ENCODE measurements at regions not wholly inside any gene's neighbourhood (a gene's known extent, or its start where the extent isn't known, plus 50 kb on each side); places are given as distances from the start of the nearest gene placed in this dataset.

- TF ChIP-seq CTCF (IDR thresholded peaks at IDR 0.05) (no peak), POLR2A (IDR thresholded peaks at IDR 0.05) (no peak)
Measured at GRCh38 chr22:48277868-48278581, 1515.6 kb downstream of the TBC1D22A start.

Measured in heart left ventricle (tissue), 13 donors.